ENCODE measurements at regions not wholly inside any gene's neighbourhood (a gene's known extent, or its start where the extent isn't known, plus 50 kb on each side); places are given as distances from the start of the nearest gene placed in this dataset.

- no peak for FAIRE-seq
These were observed 362.7 kb upstream of the PROK2 start for GRCh38 chr3:72147600-72147999.

- FAIRE-seq = no peak
These were observed 360.8 kb upstream of the PROK2 start for GRCh38 chr3:72145506-72146380.

GRCh38 chr3:72144773-72145505, 360.0 kb upstream of the PROK2 start:
- FAIRE-seq = no peak

DNA sequence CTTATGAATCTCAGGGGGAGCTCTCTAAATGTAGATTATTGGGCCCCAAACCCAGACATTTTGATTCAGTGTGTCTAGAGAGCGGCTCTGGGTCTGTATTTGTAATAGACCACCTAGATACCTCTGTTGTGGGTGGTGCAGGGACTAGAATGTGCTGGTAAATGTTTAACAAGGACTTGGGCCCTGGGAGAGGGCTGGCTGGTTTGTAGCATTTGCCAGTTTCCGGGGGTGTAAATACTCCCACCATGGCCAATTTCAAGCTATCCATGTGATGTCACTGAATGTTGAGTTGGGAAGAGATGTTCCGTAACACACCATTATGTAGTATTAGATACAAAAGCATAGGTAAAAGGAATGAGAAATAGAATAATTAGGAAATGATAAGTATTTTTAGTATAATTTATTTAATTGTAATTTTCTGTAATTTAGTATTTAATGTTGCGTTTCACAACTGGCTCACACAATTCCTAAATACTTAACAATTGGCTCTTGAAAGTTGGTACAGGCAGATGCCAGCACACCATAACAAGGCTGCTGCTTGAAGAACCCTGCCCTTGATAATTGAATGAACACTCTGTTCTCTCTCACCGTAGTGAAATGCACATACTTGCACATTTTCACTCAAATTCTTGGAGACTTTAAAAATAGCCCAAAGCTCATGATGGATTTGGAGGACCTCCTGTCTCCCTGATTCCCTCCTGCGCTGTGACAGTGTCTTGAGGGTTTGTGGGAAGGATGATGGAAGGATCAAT, 359.2 kb upstream of the PROK2 start:
- no peak for FAIRE-seq

- no peak for FAIRE-seq
These were observed 358.4 kb upstream of the PROK2 start for GRCh38 chr3:72143322-72143721.

DNA sequence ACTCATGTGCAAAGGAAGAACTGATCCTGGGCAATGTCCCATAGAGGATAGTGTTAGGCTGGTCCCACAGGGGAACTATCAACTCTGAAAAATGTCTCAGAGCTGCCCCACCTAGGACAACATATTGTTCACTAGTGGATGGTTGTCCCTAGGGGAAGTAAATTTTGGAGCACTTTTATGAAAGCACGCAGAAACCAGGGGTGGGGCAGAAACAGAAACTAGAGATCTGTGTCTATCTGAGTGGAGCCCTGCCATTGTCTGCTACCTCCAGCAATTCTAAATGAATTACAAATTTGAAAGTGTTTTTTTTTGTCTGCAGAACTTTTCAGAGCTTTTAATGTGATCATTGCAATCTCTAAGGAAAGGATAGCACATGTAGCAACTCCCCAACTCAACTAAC, 357.1 kb upstream of the PROK2 start:
- no peak for FAIRE-seq

GRCh38 chr3:72141264-72141663, 356.3 kb upstream of the PROK2 start:
- no peak for FAIRE-seq

- FAIRE-seq = no peak
These were observed 354.4 kb upstream of the PROK2 start for GRCh38 chr3:72139316-72139715.

GRCh38 chr3:72137865-72138861, 353.2 kb upstream of the PROK2 start:
- FAIRE-seq = no peak

DNA sequence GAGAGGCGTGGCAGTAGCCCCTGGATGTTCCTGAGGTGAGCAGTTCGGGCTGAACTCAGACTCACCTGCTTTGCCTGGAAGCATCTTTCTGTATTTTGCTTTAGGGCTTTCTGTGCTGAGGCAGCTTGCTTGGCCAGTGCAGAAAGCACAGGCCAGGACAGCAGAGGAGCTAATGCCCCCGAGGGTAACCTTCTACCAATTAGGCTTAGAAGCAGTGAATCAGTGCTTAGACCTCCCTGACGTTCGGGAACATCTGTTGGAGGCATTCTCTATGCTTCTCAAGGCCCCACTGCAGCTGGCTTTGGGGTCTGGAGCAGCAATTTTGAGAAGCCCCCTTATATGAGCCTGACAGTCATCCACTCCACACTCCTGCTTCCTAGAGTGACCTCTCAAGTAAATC, 350.7 kb upstream of the PROK2 start:
- FAIRE-seq = no peak

- FAIRE-seq = no peak
These were observed 350.1 kb upstream of the PROK2 start for GRCh38 chr3:72134989-72135451.

- FAIRE-seq = no peak
These were observed 348.5 kb upstream of the PROK2 start for GRCh38 chr3:72133329-72134011.

GRCh38 chr3:72131899-72132298, 347.0 kb upstream of the PROK2 start:
- no peak for FAIRE-seq

- no peak for FAIRE-seq
These were observed 345.6 kb upstream of the PROK2 start for GRCh38 chr3:72130565-72130964.

DNA sequence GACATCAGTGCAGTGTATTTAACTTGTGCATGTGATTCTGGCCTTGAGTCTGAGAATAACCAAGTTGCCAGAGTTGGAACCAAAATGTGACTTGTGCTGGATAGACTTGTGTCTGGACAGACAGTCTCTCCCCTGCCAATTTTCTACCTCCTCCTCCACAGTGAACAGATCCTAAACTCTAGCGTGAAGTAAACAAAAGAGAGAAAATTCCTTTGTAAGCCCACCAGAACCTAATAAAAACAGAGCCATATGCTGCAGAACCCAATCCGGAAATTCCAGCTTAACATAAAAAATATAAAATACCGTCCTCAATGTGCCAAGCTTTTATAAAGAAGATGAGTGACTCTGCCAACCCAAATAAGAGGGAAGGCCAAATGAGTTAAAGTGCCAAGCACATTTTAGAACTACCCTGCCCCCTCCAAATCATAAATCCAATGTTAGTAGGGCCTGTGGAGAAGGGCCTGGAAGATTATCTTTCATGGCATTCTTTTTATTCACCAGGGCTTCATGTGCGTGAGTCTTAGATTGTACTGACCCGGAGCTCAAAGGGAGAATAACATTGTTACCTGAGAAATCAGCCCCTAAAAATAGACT, 344.6 kb upstream of the PROK2 start:
- no peak for FAIRE-seq

DNA sequence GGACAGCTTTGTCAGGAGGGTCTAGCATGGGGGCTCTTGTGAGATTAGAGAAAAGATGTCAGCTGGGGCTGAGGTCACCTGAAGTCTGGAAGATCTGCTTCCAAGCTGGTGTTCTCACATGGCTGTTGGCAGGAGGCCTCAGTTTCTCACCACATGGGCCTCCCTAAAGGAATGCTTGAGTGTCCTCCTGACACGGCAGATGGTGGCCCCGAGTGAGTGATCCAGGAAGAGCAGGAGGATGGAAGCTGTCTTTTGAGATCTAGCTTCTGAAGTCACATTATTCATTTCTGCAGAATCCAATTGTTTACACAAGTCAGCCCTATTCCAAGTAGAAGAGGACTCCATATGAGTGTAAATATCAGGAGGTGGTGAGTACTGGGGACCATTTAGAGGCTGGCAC, 344.0 kb upstream of the PROK2 start:
- FAIRE-seq = no peak

- FAIRE-seq = no peak
These were observed 342.9 kb upstream of the PROK2 start for GRCh38 chr3:72127844-72128243.

GRCh38 chr3:72127224-72127612, 342.3 kb upstream of the PROK2 start:
- FAIRE-seq = no peak

DNA sequence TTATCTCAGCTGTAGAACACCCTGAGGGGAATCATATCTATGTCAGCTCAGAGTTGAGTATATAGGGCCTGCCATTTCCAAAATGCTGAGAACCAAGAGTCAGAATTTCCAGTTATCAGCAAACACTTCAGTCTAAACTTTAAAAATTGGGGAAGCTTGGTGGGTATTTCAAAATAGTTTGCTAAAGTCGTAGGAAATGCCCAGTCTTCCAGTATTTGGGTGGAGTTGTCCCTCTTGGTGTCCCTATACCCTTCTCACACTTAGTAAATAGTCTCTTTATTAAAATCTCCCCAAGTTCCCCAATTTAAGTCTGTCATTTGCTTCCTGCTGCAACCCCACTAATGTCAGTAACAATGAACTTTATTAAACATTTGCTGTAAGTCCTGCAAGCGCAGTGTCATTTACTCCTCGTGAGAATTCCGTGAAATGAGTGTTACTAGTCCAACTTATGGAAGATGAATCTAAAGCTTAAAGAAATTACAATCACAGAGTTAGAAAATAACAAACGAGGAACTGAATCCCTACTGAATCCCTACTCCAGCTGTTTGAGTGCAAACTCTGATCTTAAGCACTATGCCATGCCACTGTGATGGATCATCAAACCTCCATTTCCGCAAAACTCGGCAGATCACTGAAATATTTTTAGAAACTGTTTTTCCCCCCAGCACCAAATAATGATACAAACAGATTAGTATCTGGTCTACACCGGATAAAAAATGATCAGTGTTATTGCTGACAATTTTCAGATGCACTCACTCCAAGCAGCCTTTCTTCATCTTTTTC, 341.7 kb upstream of the PROK2 start:
- no peak for FAIRE-seq

GRCh38 chr3:72123908-72124441, 339.0 kb upstream of the PROK2 start:
- FAIRE-seq = no peak
